Activated CD4-positive, alpha-beta T cell treated with anti-CD3 and anti-CD28 coated beads for 4 hours (primary cell): ENCODE measurements at regions not wholly inside any gene's neighbourhood (a gene's known extent, or its start where the extent isn't known, plus 50 kb on each side); places are given as distances from the start of the nearest gene placed in this dataset.

Experiments
- DNase-seq, 2 donors: peaks; one replicate each; pipeline ENCODE4 v3.0.0-alpha.2; 2020

DNA sequence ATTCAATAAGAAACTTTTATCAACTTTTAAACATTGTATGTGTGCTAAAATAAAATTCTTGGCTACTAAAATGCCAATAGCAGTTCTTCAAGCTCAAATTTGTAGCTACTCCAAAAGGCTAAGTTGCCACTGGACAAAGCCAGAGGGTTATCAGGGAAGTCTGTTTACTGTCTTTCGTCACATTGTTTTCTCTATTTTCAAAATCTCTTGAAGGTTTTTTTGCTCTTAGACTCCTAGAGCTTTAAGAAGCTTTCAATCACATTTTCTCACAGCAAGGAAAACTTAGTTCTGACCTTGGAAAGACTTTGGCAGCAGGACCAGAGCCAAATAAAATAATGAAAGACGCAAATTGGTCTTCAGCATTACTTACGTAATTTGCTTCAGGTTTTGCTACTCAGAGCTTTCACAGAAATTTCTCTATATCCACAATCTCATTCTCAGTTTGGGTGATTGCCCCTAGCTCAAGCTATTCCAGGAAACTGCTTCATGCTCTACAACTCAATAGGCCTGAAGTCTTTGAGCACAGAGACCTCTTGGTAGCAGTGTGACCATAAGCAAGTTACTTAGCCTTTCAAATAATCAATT lies 257.7 kb downstream of the GABRG2 start:
- no peak for DNase-seq

GRCh38 chr5:162334944-162335343 lies 267.4 kb downstream of the GABRG2 start:
- DNase-seq = no peak

DNA sequence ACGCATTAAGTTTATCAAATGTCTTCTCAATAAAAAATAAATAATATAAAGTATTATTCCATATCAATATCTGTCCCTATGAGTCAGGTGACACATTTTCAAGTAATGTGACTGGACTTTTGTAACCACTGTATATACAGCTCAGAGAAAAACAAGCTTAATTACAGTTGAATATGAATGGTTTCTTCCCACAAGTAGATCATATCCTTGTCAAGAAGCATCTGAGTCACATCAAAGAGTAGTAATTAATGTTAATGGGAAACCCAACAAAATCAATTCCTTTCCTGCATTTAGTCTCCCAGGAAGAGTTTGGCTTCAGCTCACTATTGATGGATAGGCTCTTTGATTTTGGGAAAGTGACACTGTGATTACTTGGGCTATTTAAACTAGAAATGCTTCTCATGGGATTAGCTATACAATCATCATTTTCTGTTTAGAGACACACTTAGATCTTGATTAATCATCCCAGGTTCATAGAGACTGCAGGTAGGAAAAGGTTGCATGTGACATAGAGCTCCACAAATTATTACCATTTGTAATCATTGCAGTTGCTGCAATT lies 292.9 kb downstream of the GABRG2 start:
- DNase-seq = no peak

DNA sequence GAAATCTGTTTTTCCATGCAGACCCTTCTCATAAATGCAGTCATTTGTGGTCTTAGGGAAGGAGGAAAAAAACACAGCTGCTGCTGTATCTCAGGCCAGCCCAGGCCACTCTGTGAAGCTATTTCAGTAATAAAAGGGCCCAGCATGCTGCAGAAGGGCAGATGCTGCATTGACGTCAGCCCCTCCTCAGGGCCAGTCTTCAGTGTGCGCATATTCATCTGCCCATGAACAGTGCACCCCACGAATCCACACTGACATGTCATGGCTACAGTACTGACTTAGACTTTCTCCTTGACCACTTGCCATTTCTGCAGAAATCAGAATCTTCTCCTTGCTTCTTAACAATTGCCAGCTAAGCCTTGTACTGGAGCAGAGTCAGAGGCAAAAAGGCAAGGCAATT lies 304.7 kb downstream of the GABRG2 start:
- no peak for DNase-seq

DNA sequence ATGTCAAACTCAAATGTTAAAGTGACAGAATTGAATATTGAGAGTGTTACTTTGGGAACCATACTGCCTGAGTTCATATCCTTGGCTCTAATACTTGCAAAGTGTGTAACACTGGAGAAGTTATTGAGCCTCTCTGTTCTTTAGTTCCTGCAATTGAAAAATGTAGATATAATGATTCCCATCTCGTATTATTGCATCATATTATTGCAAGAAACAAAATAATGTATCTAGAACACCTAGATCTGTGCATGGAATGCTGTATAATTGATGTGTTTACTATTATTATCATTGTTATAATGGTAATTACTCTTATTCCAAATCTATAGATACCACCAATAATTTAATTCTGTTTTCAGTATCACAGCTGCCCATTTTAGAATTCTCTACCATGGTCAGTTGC lies 310.3 kb downstream of the GABRG2 start:
- DNase-seq = no peak

DNA sequence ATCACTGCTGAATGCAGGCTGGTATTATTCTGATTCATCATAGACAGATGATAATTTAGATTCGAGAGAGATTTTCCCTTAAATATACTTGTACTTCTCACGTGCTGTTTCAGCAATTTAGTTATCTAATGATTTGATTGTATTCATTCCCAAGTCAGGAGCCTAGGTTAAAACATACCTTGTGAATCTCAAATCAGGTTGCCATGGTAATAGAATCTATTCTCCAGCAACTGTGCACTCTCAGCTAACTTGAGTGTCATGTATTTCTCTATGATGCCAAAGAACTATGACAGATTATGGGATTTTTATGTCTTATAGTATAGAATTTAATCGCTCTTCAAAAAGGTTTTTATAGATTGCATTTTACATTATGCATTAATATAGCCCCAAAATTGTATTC lies 315.3 kb downstream of the GABRG2 start:
- DNase-seq = no peak

DNA sequence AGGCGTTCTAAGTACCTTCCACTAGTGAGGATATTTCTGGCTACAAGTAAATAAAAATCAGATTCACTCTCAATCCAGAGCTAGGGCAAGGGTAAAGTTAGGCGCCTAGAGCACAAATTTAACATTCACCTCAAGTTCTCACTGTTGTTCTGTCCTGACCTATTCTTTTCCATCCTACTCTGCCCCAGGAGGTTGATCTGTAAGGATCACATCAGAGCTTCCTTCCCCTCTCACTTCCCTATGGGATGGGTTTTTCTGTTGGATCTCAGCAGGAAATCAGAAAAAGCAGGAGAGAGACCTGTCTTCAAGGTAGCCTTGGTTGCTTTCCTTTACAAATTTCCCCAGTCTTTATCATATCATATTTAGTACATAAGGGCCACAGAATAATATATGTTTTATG lies 316.7 kb downstream of the GABRG2 start:
- no peak for DNase-seq

GRCh38 chr5:162391833-162392232 lies 324.3 kb downstream of the GABRG2 start:
- DNase-seq = no peak

DNA sequence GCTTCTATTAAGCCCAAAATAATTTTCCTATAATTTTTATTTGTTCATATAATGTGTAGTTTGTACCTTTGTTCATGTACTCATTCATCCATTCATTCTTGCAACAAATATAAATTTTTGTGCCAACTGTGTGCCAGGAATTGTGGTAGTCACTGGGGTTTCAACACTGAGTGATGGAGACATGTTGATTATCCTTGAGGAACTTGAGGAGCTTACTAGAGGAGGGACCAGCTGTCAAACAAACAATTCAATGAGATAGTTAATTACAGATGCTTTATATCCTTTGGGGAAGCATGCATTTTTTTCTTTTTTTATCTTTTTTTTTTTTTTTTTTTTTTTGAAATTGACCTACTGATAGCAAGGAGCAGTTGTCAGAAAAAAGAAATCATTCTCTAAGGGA lies 324.8 kb downstream of the GABRG2 start:
- DNase-seq = no peak

DNA sequence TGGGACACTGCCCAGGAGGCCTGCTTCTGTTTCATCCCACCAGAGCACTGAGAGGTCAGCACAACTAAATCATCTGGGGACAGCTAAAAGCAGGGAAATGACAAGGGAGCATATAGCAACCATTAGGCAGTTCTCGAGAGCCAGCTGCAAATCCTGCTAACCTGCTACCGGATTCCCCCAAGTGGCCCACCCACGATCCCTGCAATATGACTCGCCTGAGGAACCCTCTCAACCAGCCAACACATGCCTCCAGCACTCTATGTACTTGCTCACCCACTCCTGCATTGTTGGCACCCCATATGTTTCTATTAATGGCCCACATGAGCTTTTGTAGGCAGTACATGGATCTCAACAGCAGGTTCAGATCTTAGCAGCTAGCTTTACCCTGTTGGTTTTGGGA lies 326.0 kb downstream of the GABRG2 start:
- DNase-seq = no peak

DNA sequence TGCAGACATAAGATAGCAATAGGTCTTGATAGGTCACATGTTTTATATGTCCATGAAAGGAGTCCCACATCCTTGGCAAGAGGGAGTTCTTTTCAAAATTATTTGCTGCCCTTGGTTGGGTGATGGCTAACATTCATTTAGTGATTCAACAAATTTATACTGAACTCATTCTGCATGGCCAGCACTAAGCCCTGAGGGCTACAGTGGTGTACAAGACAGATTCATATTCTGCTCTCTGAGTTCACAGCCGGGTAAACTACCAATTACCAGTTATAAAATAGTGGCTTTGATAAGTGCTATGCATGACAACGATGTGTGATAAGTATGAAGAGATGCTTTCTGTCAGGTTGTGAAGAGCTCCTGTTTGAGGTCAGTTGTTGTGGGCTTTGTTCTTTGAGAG lies 340.0 kb downstream of the GABRG2 start:
- no peak for DNase-seq

- no peak for DNase-seq
Observed at GRCh38 chr5:162410365-162410764, 342.8 kb downstream of the GABRG2 start.

GRCh38 chr5:162429142-162429541 lies 361.6 kb downstream of the GABRG2 start:
- no peak for DNase-seq

- no peak for DNase-seq
Observed at GRCh38 chr5:162434281-162434680, 366.7 kb downstream of the GABRG2 start.

GRCh38 chr5:162436055-162436454 lies 368.5 kb downstream of the GABRG2 start:
- DNase-seq = no peak

DNA sequence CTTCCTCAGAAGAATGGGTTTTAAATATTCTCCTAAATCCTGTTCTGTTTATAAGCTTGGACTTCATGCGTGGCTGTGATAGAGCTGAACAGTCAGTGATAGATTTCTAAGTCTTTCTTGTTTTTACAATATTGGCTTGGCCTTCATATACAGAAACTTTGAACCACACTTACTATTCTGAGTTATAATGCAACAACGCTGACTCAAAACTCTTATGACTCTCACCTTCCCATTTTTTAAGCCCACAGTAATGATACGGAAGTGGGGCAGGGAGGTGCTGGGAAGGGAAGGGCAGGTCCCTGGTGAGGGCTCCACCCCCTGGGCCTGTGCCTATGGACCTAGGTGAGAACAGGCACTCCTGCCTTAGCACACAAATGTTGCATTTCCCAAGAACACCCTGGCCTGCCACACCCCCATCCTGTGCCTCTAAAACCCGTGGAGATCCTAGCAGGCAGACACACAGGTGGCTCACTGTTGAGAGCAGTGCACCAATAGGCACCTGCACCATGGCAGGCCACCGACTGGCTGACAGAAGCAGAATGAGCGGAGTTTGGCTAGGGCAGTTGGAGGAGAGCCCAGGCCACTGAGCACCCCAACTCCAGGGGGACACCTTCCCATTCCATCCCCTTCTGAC lies 376.7 kb downstream of the GABRG2 start:
- DNase-seq = no peak

GRCh38 chr5:162456086-162456485 lies 388.5 kb downstream of the GABRG2 start:
- no peak for DNase-seq

GRCh38 chr5:162466011-162466410 lies 398.4 kb downstream of the GABRG2 start:
- no peak for DNase-seq

DNA sequence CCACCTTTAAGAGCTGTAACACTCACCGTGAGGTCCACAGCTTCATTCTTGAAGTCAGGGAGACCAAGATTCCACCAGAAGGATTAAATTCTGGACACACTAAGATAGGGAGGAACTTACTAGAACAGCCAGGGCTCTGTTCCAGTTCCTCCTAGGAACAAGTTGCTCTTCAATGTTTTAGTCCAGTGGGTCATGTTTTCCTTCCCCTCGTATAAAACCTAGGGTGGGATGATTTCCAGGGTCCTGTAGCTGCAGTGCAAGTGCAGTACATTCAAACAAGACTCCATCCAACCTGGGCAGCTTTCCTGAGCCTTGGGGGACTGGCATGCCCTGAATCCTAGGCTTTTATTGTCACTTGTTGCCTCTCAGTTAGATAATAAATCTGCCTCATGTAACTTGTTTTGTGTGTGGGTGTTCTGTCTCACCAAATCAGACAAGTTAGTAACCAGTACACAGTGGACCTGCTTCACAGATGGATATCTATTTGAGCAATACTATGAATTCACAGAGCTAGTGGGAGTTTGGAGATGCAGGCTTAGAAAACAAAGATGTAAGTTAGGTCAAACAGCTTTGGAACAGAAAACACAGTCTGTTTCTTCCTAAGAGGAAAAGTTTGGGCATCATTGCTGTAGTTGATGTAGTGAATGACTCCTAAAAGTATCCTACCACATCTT lies 405.6 kb downstream of the GABRG2 start:
- no peak for DNase-seq

DNA sequence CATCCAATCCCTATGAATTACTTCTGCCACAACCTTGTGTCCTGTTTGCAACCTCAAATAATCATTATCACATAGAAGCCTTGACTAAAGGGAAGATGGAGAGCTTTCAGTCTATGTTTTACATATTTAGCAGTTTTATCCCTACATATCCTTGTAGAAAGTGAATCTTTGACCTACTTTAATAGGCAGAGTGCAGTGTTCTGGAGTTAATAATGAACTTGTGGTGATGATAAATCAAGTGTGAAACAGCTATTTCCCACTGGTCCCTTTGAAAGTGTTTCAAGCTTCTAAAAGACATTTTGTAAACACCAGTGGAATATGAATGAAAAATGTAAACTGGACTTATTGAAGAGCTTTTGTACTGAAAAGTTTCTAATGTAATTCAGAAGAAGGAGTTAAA lies 406.7 kb downstream of the GABRG2 start:
- DNase-seq = no peak

DNA sequence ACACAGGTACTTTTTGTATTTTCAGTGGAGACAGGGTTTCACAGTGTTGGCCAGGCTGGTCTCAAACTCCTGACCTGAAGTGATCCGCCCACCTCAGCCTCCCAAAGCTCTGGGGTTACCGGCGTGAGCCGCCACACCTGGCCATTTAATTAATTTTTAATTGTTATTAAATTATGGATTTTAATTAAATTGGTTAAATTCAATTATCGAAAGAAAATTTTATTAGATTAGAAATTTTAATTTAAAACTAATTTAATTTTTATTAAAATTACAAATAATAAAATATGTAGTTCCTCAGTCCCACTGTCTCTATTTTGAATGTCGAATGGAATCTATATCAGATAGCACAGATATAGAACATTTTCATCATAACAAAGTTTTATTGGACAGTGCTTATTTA lies 416.5 kb downstream of the GABRG2 start:
- DNase-seq = no peak

- DNase-seq = no peak
Observed at GRCh38 chr5:162484986-162485385, 417.4 kb downstream of the GABRG2 start.

GRCh38 chr5:162485666-162486292 lies 418.2 kb downstream of the GABRG2 start:
- no peak for DNase-seq
